Right lobe of liver (tissue), 4 donors: ENCODE measurements at regions not wholly inside any gene's neighbourhood (a gene's known extent, or its start where the extent isn't known, plus 50 kb on each side); places are given as distances from the start of the nearest gene placed in this dataset.

Experiments used
- POLR2A ChIP-seq: fragments of 450-650 bp; IDR thresholded peaks from one replicate; pipeline ENCODE4 v1.6.1; 2017; ENCODE audit warnings: antibody characterized with exemption, mild to moderate bottlenecking
- TF ChIP-seq, protein P1 (sequence below), 4 donors: fragments of 200-600 bp in 3 of 4; fragments of 450-650 bp in 1 of 4; IDR thresholded peaks; one replicate each; pipeline versions ENCODE4 v1.5.1 to v1.8.0; 2016 to 2022; ENCODE audit warnings: antibody characterized with exemption in 4 of 4, mild to moderate bottlenecking in 2 of 4
- donor health status: DM: no; HTN: no; CAD: no.
- donor health status: DM: no; HTN: no; CAD: no.
- donor health status: DM: no; HTN: yes; CAD: no.

DNA sequence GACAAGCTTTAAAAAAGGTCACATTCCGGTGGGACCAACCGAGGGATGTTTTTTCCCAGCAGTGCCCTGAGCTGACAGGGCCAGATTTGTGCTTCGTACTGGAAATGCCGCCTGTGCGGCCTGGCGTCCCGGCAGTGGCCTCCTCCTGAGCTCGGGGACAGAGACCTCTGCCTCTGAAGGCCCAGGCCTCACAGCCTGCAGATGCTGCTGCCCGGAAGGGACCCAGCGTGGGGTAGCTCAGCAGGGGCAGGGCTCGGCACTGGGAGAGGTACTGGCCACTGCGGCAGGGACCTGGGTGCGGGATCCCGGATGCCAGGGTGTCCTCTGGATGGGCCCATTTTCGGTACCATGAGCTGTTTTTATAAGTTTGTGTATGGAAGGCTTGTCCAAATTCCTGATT lies 52.4 kb upstream of the CFAP46 start:
- TF ChIP-seq, protein P1, sequence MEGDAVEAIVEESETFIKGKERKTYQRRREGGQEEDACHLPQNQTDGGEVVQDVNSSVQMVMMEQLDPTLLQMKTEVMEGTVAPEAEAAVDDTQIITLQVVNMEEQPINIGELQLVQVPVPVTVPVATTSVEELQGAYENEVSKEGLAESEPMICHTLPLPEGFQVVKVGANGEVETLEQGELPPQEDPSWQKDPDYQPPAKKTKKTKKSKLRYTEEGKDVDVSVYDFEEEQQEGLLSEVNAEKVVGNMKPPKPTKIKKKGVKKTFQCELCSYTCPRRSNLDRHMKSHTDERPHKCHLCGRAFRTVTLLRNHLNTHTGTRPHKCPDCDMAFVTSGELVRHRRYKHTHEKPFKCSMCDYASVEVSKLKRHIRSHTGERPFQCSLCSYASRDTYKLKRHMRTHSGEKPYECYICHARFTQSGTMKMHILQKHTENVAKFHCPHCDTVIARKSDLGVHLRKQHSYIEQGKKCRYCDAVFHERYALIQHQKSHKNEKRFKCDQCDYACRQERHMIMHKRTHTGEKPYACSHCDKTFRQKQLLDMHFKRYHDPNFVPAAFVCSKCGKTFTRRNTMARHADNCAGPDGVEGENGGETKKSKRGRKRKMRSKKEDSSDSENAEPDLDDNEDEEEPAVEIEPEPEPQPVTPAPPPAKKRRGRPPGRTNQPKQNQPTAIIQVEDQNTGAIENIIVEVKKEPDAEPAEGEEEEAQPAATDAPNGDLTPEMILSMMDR (IDR thresholded peaks at IDR 0.05): no peak
- TF ChIP-seq POLR2A: no peak
